Muscle layer of colon (tissue), 2 donors: ENCODE measurements at regions not wholly inside any gene's neighbourhood (a gene's known extent, or its start where the extent isn't known, plus 50 kb on each side); places are given as distances from the start of the nearest gene placed in this dataset.

ENCODE experiments used
- H3K27ac ChIP-seq: one replicate; pipeline ENCODE4 v1.7.0; 2013; ENCODE audit warnings: low read depth, mild to moderate bottlenecking, low read length, moderate library complexity
- H3K27me3 ChIP-seq, 2 donors: one replicate each; pipeline ENCODE4 v1.7.0; 2013; ENCODE audit warnings: low read length in 2 of 2, mild to moderate bottlenecking in 2 of 2; ENCODE audit not compliant: insufficient read depth in 2 of 2, control insufficient read depth in 1 of 2
- H3K36me3 ChIP-seq: one replicate; pipeline ENCODE4 v1.7.0; 2013; ENCODE audit warnings: mild to moderate bottlenecking, low read length; ENCODE audit not compliant: insufficient read depth
- H3K4me1 ChIP-seq: one replicate; pipeline ENCODE4 v1.7.0; 2013; ENCODE audit warnings: mild to moderate bottlenecking, low read length; ENCODE audit not compliant: insufficient read depth
- H3K4me3 ChIP-seq, 2 donors: one replicate each; pipeline ENCODE4 v1.7.0; 2013; ENCODE audit warnings: low read length in 2 of 2, low read depth in 1 of 2, mild to moderate bottlenecking in 1 of 2, moderate library complexity in 1 of 2
- H3K9ac ChIP-seq: one replicate; pipeline ENCODE4 v1.7.0; 2013; ENCODE audit warnings: low read length
- H3K9me3 ChIP-seq: one replicate; pipeline ENCODE4 v1.7.0; 2013; ENCODE audit warnings: mild to moderate bottlenecking, low read length
- donor health status: abdominal sarcoma.
- donor health status: Adenocarcinoma of cecum.

DNA sequence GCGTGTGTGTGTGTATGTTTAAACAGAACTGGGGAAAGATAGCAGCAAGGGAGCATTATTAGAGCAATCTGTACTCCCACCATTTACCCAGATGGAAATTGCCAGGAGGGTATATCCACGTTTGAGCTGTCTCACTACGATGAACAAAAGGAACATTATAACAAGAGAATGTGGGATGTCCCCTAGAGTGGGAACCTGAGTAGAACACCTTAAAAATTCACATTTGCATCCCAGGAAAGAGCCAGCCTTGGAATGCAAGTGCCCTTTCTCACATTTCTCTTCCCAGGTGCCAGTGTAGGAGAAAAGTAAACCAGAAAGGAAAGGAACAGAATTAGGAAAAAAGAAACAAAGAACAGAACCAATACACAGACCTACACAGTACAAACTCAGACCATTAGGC lies 95.3 kb upstream of the PTPRZ1 start:
- Histone ChIP-seq H3K27ac (no peak overlapping the region), H3K36me3 (no peaks in the 10 kb centered on the region), H3K4me3 (no peak overlapping the region), H3K27me3 (no peaks in the 10 kb centered on the region), H3K9ac (no peak overlapping the region), H3K4me1 (no peaks in the 10 kb centered on the region), H3K9me3 (no peaks in the 10 kb centered on the region)

DNA sequence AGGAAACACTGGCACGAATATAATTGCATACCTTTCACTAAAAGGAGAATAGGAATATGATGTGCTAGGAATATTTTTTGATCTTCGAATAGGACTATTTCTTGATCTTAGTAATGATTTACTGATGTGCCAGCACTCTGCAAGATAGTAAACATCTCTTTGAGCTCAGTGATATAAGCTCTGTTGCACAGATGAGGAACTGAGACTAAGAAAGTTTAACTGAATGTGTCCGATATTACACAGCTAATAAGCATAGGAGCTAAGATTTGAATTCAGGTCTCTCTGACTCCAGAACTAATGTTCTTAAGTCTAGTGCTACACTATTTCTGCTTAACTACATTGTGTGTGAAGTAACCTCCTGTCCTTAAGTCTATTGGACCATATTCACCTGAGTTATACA lies 98.4 kb upstream of the PTPRZ1 start:
- no peaks in the 10 kb centered on the region for H3K4me1 ChIP-seq
- H3K36me3 ChIP-seq: no peaks in the 10 kb centered on the region
- H3K4me3 ChIP-seq: no peak overlapping the region
- no peak overlapping the region for H3K9ac ChIP-seq
- H3K27ac ChIP-seq: no peak overlapping the region
- no peaks in the 10 kb centered on the region for H3K27me3 ChIP-seq
- no peaks in the 10 kb centered on the region for H3K9me3 ChIP-seq

DNA sequence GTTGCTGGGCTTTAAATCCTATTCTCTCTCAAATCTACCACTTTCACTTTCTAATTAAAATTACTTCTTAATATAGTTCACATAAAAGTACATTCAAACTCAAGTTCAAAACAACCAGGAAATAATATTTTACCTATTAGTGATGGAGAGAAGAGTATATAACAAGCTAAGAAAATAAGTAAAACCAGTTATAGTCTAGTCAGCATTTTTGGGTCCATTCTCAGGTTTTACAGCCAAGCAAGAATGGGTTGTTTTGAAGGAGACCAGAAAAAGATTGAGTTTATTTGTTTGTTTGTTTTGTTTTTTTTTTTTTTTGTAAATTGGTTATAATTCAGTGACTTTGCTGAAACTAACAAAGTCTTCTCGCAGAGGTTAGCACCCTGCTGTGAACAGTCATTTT lies 106.3 kb upstream of the PTPRZ1 start:
- Histone ChIP-seq H3K9ac (no peak overlapping the region), H3K9me3 (no peaks in the 10 kb centered on the region), H3K4me1 (no peaks in the 10 kb centered on the region), H3K27ac (no peak overlapping the region), H3K27me3 (no peaks in the 10 kb centered on the region), H3K4me3 (no peak overlapping the region), H3K36me3 (no peaks in the 10 kb centered on the region)

DNA sequence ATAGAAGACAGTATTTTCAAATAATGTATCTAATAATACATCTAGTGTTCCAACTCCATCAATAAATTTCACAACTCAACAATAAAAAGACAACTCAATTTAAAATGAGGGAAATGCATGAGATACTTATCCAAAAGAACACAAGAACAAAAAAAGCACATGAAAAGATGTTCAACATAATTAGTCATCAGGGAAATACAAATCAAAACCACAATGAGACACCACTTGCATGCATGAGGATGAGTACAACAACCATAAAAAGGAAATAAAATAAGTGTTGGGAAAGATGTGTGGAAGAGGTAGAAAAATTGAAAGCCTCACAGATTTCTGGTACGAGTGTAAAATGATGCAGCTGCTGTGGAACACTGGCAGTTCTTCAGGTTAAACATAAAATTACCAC lies 111.6 kb upstream of the PTPRZ1 start:
- no peak overlapping the region for H3K4me3 ChIP-seq
- no peaks in the 10 kb centered on the region for H3K36me3 ChIP-seq
- no peaks in the 10 kb centered on the region for H3K4me1 ChIP-seq
- H3K27me3 ChIP-seq: no peaks in the 10 kb centered on the region
- no peaks in the 10 kb centered on the region for H3K9me3 ChIP-seq
- H3K27ac ChIP-seq: no peak overlapping the region
- H3K9ac ChIP-seq: no peak overlapping the region

DNA sequence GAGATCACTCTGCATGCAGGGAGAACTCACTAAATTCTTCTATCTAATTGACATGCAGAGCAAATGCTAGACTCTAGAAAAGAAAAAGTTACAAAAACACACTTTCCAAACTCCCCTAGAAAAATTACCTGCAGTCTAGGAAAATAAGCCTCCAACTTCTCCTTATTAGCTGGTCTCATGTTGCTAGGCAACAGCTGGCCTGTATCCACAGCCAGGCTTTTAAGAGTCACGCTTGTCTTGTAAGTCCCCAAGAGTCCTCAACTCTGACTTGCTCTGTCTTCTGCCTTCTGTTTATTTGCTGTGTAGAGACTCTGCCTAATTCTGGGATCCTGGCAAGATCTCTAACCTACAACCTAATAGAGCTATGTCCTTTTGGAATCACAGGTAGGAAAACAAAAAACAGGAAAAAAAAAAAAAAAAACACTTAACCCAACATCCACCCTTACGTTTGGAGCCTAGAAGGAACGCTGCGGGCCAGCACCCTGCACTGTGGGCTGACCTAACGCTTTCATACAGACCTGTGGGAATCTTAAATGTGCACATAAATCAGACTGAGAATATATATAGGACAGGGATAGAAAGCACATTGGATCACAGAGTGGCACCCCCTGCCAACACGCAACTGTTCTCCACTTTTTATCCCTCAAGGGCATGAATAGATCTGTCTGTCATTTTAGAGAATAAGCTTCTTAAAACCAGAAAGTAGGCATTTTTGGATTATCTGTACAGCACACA lies 117.0 kb upstream of the PTPRZ1 start:
- no peak overlapping the region for H3K4me3 ChIP-seq
- no peaks in the 10 kb centered on the region for H3K4me1 ChIP-seq
- H3K27me3 ChIP-seq: no peaks in the 10 kb centered on the region
- H3K9me3 ChIP-seq: no peaks in the 10 kb centered on the region
- no peaks in the 10 kb centered on the region for H3K36me3 ChIP-seq
- no peak overlapping the region for H3K9ac ChIP-seq
- H3K27ac ChIP-seq: no peak overlapping the region

DNA sequence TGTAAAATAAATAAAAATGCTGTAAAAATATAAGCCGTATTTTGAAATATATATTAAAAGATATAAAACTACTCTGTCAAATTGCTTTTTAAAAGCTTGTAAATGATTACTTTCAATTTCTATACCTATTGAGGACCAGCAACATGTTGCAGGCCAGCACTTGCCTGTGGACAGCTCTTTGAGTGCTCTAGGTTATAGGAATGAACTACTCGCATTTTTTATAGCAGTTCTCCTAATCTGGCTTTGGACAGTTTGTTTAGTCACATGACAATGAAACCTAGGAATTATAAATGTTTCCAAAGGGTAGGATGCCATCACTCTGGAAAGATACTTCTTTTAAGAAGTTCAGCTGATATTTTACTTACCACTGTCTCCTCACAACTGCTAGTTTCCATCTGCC lies 117.7 kb upstream of the PTPRZ1 start:
- Histone ChIP-seq H3K27ac (no peak overlapping the region), H3K4me1 (no peaks in the 10 kb centered on the region), H3K9me3 (no peaks in the 10 kb centered on the region), H3K27me3 (no peaks in the 10 kb centered on the region), H3K9ac (no peak overlapping the region), H3K4me3 (no peak overlapping the region), H3K36me3 (no peaks in the 10 kb centered on the region)

DNA sequence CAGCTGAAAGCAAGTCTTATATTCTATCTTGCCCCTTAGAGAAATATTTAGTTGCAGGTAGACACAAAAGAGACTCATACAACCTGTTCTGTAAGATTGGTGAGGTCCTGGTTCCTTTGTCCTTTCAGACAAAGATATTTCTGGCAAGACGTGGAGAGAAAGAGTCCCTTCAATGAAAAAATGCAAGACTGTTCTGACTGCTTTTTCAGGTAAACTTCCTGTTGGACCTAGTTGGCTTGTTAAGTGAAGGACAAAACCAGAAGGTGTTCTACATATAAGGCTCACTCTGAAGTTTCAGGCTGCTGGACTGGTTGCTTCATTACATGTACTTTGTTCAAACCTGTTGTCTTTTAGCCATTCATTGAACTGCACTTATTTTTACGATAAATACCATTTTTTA lies 119.0 kb upstream of the PTPRZ1 start:
- Histone ChIP-seq H3K9me3 (no peaks in the 10 kb centered on the region), H3K36me3 (no peaks in the 10 kb centered on the region), H3K4me1 (no peaks in the 10 kb centered on the region), H3K9ac (no peak overlapping the region), H3K4me3 (no peak overlapping the region), H3K27me3 (no peaks in the 10 kb centered on the region), H3K27ac (no peak overlapping the region)

DNA sequence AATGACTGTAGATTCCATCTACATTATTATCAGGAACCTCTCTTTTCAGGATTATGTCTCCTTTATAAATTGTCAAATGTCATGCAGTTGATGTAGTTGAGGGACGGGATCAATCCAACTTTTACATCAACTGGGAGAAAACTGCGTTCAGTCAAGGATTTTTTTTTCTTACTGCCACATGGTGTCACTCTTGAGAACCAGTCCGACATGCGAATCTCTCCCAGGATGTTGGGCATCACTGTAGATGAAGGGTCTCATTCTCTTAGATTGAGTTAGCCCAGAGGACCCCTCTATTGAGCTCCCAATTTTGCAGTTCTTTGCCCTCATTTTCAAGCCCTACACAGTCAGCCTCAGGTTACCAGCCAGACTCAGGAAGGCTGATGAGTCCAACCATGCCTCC lies 120.3 kb upstream of the PTPRZ1 start:
- H3K27me3 ChIP-seq: no peaks in the 10 kb centered on the region
- H3K9ac ChIP-seq: no peak overlapping the region
- H3K27ac ChIP-seq: no peak overlapping the region
- no peaks in the 10 kb centered on the region for H3K9me3 ChIP-seq
- H3K36me3 ChIP-seq: no peaks in the 10 kb centered on the region
- no peak overlapping the region for H3K4me3 ChIP-seq
- no peaks in the 10 kb centered on the region for H3K4me1 ChIP-seq

DNA sequence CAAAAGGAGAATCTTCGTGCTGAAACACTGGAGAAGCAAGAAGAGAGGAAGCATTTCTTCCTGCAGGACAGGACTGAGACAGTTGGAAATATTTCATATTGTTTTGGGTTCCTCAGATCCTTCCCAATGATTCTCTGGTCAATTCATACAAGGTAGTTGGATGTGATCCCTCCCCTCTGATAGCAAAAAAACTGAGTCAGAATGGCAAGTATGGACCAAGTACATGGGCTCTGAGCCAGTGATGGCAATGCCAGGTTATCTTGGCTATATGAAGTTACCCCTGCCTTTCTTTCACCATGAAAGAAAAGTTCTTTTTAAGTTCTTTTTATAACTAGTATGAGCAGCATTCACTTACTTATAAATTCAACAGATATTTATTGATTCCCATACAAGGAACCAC lies 124.4 kb upstream of the PTPRZ1 start:
- Histone ChIP-seq H3K9ac (no peak overlapping the region), H3K4me3 (no peak overlapping the region), H3K27me3 (no peaks in the 10 kb centered on the region), H3K27ac (no peak overlapping the region), H3K9me3 (no peaks in the 10 kb centered on the region), H3K36me3 (no peaks in the 10 kb centered on the region), H3K4me1 (no peaks in the 10 kb centered on the region)

DNA sequence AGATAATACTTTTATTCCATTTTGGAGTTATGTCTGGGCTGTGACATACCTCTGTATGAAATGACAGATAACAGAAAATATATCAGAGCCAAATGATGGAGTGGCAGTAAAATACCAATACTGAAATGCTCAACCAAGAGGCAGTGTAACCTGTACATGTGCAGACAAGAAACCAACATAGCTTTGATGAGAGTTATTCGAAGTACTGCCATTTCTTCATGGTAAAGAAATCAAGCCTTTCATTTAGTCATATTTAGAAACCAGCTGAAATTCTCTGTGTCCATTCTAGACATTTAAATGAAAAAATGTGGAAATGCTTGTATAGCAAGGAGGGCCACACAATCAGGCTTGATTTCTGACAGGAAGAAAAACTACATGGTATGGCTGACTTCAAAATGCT lies 127.1 kb upstream of the PTPRZ1 start:
- Histone ChIP-seq H3K9ac (no peak overlapping the region), H3K9me3 (no peaks in the 10 kb centered on the region), H3K4me3 (no peak overlapping the region), H3K27me3 (no peaks in the 10 kb centered on the region), H3K36me3 (no peaks in the 10 kb centered on the region), H3K27ac (no peak overlapping the region), H3K4me1 (no peaks in the 10 kb centered on the region)

DNA sequence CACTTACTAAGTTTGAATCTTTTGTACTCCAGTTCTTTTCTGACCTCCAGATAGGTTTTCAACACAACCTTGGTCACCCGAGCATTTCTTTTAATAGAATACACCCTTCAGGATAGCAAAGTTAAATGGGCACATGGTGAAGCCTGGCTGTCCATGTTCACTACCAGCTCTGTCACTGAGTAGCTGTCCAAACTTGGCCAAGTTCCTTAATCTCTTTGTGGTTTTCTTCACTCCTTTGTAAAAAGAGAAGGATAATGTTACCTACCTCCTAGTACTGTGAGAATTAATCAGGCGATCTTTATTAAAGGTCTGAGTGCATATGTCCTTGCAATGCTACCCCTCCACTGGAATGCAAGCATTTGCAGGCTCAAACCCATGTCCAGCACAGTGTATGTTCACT lies 128.1 kb upstream of the PTPRZ1 start:
- Histone ChIP-seq H3K4me1 (no peaks in the 10 kb centered on the region), H3K27ac (no peak overlapping the region), H3K9ac (no peak overlapping the region), H3K9me3 (no peaks in the 10 kb centered on the region), H3K27me3 (no peaks in the 10 kb centered on the region), H3K4me3 (no peak overlapping the region), H3K36me3 (no peaks in the 10 kb centered on the region)

DNA sequence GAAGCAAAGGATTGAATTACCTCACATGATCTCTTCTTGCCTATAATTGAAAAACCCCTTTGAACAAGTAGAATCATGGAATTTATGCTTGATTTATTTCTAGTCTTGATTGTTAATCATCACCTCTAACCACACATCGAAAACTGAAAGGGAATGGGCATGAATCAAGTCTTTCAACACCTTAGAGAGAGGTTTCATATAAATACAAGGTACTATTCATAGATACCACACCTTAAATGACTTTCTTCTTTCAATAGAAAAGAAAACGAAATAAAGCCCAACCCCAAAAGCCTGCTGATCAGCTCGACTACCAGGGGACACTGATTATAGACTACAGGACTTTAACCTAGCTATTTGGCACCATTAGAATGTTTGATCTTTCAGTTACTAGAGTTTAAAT lies 128.6 kb upstream of the PTPRZ1 start:
- Histone ChIP-seq H3K27me3 (no peaks in the 10 kb centered on the region), H3K36me3 (no peaks in the 10 kb centered on the region), H3K9me3 (no peaks in the 10 kb centered on the region), H3K27ac (no peak overlapping the region), H3K9ac (no peak overlapping the region), H3K4me1 (no peaks in the 10 kb centered on the region), H3K4me3 (no peak overlapping the region)
